ENCODE measurements at regions not wholly inside any gene's neighbourhood (a gene's known extent, or its start where the extent isn't known, plus 50 kb on each side); places are given as distances from the start of the nearest gene placed in this dataset.

GRCh38 chr16:54677308-54677950 is 253.2 kb upstream of the IRX5 start:
- TF ChIP-seq EZH2 (IDR thresholded peaks at IDR 0.05; ENCODE audit: insufficient read depth, poor library complexity, severe bottlenecking) (no peak), EZH2phosphoT487 (IDR thresholded peaks at IDR 0.05; ENCODE audit: insufficient read depth, low read depth) (no peak)

All from GM23248 (cell line).